ENCODE measurements at regions not wholly inside any gene's neighbourhood (a gene's known extent, or its start where the extent isn't known, plus 50 kb on each side); places are given as distances from the start of the nearest gene placed in this dataset.

- no peak for TF ChIP-seq CTCF (IDR thresholded peaks at IDR 0.05)
- H3K27ac ChIP-seq, result no peak overlapping the region
- intact Hi-C loops (cut with DNase I; ENCODE audit: low total_unique reads), result no loop called here
Measured at GRCh38 chr4:53711926-53712325, 120.6 kb upstream of the LNX1 start.

DNA sequence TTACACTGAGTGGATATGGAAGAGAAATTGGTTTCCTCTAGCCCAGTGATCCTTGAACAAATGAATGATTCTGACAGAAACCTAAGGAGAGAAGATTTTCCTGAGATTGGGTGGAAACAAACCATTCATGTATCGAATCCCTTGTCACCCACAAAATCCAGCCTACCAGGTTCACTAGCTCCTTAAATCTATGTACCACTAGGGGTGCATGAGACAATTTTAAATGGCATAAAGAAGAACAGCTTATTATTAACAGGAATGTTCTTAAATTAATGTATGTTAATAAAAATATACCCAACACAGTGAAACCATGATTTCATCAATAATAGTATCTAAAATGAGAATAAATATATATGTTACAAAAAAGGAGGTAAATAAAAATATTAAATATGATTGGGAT is 118.4 kb upstream of the LNX1 start:
- intact Hi-C loops (cut with DNase I; ENCODE audit: low total_unique reads), result no loop called here
- no peak overlapping the region for H3K27ac ChIP-seq
- TF ChIP-seq CTCF (IDR thresholded peaks at IDR 0.05), result no peak
- peaks cover 0 to 26% (median 3%) of the 10 kb centered on the region in 4 donors for H3K4me1 ChIP-seq
- no peak for DNase-seq
- no peak overlapping the region for H3K4me3 ChIP-seq
- H3K36me3 ChIP-seq, result no peaks in the 10 kb centered on the region
- no peaks in the 10 kb centered on the region for H3K9me3 ChIP-seq
- no peaks in the 10 kb centered on the region for H3K27me3 ChIP-seq

More at GRCh38 chr4:53711926-53712325, 120.6 kb upstream of the LNX1 start:
- no peak overlapping the region for H3K4me3 ChIP-seq
- H3K9me3 ChIP-seq, result no peaks in the 10 kb centered on the region
- peaks cover 0 to 36% (median 3%) of the 10 kb centered on the region in 4 donors for H3K4me1 ChIP-seq
- H3K36me3 ChIP-seq, result no peaks in the 10 kb centered on the region
- DNase-seq, result no peak
- no peaks in the 10 kb centered on the region for H3K27me3 ChIP-seq

DNA sequence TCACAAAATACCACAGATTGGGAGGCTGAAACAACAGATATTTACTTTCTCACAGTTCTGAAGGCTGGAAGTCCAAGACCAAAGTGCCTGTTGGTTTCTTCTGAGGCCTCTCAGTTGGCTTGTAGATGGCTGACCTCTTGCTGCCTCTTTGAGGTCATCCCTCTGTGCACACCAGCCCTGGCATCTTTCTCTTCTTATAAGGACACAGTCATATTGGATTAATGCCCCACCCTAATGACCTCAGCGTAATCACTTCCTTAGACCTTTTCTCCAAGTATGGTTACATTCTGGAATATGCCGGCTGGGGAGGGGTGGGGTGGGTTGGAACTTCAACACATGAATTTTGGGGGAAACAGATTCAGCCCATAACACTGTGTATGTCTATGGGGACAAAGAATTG is 116.2 kb upstream of the LNX1 start:
- DNase-seq, result no peak
- H3K27ac ChIP-seq, result no peak overlapping the region
- no peaks in the 10 kb centered on the region for H3K27me3 ChIP-seq
- H3K4me3 ChIP-seq, result no peak overlapping the region
- H3K9me3 ChIP-seq, result no peaks in the 10 kb centered on the region
- H3K36me3 ChIP-seq, result no peaks in the 10 kb centered on the region
- peaks cover 0 to 32% (median 15%) of the 10 kb centered on the region in 4 donors for H3K4me1 ChIP-seq
- intact Hi-C loops (cut with DNase I; ENCODE audit: low total_unique reads), result no loop called here
- no peak for TF ChIP-seq CTCF (IDR thresholded peaks at IDR 0.05)

GRCh38 chr4:53706422-53707032 is 115.2 kb upstream of the LNX1 start:
- H3K4me1 ChIP-seq, result peaks cover 0 to 25% (median 18%) of the 10 kb centered on the region in 4 donors

DNA sequence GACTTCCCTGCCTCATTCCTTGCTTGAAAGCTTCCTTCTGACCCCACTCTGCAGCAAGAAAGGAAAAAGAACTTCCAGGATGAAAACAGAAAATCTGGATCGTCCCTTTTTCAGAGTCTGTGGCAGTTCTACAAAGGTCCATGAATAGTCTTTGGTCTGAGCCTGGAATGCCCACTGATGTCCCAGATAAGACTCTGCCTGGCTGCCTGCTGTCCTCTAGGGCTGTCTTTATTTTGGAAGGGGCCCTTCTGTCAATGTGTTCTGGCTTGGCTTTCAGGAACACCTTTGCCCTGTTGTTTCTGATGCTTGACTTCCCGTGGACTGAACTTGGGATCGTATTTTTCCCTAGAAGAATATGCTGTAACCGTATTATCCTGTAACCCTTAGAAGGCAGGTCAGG is 114.7 kb upstream of the LNX1 start:
- intact Hi-C loops (cut with DNase I; ENCODE audit: low total_unique reads), result no loop called here
- no peak overlapping the region for H3K27ac ChIP-seq
- no peak for DNase-seq
- H3K4me3 ChIP-seq, result no peak overlapping the region
- H3K9me3 ChIP-seq, result no peaks in the 10 kb centered on the region
- TF ChIP-seq CTCF (IDR thresholded peaks at IDR 0.05), result no peak
- H3K4me1 ChIP-seq, result peaks cover 0 to 24% (median 18%) of the 10 kb centered on the region in 4 donors
- H3K36me3 ChIP-seq, result no peaks in the 10 kb centered on the region
- no peaks in the 10 kb centered on the region for H3K27me3 ChIP-seq

More at GRCh38 chr4:53706422-53707032, 115.2 kb upstream of the LNX1 start:
- Histone ChIP-seq H3K4me3 (no peak overlapping the region), H3K9me3 (no peaks in the 10 kb centered on the region), H3K27ac (no peak overlapping the region), H3K36me3 (no peaks in the 10 kb centered on the region), H3K27me3 (no peaks in the 10 kb centered on the region)
- peak; percentile 30 to 33 for TF ChIP-seq CTCF (IDR thresholded peaks at IDR 0.05)
- intact Hi-C loops (cut with DNase I; ENCODE audit: low total_unique reads), result no loop called here
- no peak for DNase-seq
